HuH-7.5 (cell line): ENCODE measurements at regions not wholly inside any gene's neighbourhood (a gene's known extent, or its start where the extent isn't known, plus 50 kb on each side); places are given as distances from the start of the nearest gene placed in this dataset.
A peak's percentile ranks its signal among the peaks of the same experiment; 100 is the strongest.
"Not testable (repeated sequence)": the region's sequence is repeated elsewhere in the genome, so short reads cannot be mapped to it uniquely, and the experiment has no call there.

Source experiments
- DNase-seq: peaks from one replicate; pipeline ENCODE4 v3.0.0; 2011; ENCODE audit warnings: low spot score

DNA sequence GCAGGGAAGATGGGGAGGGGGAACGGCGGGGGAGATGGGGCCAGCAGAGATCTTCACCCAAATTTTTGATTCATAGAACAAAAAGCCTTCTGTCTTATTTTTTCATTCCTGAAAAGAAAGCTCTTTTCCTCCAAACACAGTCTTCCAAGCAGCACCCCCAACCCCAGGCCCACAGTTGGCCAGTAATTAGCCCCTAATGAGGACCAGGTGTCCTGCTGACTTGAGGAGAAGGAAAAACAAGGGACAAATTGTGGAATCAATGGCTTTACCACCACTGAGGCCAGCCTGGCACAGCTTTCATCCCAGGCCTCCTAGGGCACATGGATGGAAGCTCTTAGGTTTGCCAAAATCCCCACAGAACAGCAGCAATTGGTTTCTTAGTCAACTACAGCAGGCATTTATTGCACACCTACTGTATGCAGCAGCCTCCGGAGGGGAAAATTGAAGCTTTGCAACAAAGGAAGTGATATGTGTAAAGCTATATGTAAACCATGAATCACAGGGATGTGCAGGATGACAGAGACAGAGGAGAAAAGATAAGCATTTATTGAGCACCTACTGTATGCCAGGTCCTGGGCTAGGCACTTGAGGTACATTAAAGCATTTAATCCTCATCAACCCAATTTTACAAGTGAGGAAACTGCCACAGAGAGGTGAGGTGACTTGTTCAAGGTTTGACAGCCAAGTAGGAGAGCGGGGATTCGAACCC is 199.5 kb downstream of the TBC1D2B start:
- DNase-seq = no peak

DNA sequence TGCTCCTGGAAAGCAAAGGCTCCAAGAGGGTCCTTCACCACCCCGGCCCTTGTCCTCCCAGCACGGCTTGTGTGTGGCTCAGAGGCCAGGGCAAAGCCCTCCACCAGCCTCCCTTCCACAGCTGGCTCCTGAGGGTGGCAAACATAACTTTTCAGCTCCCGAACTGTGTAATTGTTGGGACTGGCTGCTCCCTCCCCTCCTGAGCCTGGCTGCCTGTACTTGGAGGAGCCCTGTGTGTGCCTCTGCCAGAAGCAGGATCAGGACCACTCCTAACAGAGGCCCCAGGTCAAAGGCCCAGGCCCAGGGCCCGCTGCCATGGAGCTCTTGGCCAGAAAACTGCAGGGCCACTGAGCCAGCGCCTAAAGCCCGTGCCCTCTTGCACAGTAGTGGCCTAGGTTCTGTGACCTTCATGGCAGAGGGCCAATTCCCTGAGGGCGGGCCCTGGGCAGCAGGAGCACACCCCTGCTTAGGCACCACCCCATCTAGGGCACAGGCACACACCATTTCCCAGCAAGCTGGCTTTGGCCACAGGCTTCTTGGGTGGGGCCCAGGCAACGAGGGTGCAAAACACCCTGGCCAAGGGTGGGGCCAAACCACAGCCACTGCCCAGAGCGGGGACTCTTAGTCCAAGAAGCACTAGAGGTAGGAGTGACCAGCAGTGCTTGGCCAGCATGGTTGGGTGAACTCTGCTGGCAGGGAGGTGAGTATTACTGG is 201.2 kb downstream of the TBC1D2B start:
- not testable (repeated sequence) for DNase-seq

GRCh38 chr15:77875066-77875721 is 202.3 kb downstream of the TBC1D2B start:
- peak; percentile 81 for DNase-seq

- DNase-seq = no peak
Measured at GRCh38 chr15:77874063-77874462, 203.4 kb downstream of the TBC1D2B start.

DNA sequence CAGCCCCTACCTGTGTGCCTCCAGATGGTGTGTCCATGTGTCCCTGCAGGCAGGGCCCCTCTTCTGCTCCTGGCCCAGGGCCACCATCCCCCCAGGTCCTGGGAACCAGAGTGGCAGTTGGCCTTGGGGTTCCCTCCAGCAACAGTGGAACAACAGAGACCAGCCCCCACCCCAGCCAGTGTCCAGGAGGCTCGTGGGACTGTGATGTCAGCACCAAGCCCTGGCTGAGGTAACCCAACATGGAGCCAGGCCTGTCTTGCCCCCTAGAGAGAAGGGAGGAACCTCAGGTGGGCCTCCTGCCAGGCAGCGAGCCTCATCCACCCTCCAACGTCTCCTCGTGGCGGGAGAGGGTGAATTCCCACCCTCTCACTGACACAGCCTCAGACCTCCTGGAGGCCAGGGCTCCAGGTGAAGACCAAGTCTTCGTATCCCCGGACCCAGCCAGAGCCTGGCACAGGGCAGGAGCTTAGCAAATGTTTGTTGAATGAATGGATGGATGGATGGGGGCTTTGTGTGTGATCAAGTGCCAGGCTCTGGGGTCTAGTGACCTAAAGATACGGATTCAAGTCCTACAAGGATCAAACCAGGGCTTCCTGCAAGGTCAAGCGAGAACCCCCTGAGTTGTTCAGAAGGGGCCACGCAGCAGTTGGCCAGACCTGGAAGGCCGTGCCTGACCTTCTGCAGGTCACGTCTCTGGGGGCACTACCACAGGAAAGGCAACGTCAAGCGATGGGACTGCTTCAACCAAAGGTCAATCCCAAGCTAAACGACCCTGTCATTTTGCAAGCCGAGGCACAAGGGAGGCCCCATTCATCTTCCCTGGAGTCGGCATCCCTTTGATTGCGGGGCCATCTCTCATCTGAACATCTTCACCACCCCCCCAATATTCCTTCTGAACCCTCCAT is 204.7 kb downstream of the TBC1D2B start:
- DNase-seq = not testable (repeated sequence)

DNA sequence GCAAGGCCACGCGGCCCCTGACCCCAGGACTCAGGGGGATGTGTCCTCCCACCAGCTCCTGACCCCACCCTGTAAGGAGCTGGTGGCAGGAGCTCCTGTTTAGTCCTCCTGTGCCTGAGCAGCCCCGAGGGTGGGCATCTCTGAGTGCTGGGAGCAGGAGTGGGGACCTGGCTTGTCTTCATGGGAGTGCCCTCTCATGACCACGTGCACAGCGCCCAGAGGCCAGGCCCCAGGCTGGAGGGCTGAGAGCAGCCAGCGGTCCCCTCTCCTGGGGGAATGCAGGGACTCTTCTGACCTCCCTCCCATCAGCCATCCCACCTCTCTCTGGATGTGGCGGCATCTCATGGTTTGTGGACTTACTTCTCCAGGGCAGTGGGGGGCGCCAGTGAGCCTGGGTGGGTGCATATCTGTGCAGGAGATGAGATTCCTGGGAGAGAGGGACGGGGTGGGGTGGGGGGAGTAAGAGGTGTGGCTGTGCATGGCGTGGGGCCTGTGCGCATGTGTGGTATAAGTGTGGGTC is 205.6 kb downstream of the TBC1D2B start:
- no peak for DNase-seq

GRCh38 chr15:77870195-77871065 is 207.1 kb downstream of the TBC1D2B start:
- peak; percentile 92 for DNase-seq

DNA sequence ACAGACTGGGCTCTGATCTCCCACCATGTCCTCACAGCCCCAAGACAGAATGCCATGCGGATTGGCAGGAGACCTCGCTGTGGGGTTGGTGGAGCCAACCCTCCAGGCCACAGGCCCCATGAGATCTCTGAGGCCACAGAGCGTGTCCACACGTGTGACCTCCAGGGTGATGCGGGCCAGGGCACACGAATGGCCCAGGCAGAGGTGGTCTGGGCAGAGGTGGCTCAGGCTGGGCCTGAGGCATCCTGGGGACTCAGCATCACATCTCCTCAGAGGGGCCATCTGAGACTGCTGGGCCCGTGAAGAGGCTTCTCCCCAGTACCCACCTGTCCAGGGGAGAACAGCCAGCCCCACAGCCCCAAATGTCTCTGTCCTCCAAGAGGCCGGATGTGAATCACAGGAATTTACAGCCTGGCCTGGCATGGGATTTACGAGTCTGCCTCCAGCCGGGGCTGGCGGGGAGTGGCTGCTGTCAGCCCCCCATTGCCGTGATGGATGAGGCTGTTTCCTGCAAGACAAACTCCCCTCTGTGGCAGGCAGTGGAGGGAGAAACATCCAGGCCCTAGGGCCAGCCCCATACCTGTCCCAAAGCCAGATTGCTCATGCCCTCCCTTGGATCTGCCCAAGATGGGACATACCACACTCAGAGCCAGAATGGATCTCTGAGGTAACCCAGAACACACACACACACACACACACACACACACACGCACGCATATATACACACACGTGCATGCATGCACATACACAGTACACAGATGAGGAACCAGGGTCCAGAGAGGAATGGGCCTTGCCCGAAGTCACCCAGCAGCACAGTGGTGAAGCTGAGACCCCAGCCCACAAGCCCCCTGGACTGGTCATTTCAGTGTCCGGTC is 208.3 kb downstream of the TBC1D2B start:
- DNase-seq = no peak

DNA sequence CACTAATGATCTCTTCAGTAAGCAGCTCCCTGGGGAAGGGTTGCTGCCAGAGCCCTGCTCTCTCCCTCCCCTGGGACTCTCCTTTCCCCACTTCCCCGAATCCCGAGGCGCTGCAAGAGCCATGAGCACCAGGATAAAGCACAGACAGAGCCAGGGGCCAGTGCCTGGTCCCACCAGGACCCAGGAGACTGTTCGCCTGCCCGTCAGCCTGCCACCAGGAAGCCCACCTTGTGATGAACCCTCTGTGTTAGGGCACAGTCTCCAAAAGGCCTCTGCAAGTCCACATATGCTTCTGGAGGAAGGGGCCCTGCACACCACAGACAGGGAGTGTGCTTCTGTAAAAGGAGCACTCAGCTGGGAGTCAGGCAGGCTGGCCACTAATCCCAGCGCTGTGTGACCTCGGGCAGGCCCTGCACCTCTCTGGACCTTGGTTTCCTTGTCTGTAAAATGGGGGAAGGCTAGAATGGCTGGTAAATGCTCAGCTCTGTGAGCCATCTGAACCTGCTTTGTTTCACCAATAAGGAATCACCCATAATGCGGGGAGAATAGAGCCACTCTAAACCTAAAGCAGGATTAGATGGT is 209.4 kb downstream of the TBC1D2B start:
- not testable (repeated sequence) for DNase-seq

DNA sequence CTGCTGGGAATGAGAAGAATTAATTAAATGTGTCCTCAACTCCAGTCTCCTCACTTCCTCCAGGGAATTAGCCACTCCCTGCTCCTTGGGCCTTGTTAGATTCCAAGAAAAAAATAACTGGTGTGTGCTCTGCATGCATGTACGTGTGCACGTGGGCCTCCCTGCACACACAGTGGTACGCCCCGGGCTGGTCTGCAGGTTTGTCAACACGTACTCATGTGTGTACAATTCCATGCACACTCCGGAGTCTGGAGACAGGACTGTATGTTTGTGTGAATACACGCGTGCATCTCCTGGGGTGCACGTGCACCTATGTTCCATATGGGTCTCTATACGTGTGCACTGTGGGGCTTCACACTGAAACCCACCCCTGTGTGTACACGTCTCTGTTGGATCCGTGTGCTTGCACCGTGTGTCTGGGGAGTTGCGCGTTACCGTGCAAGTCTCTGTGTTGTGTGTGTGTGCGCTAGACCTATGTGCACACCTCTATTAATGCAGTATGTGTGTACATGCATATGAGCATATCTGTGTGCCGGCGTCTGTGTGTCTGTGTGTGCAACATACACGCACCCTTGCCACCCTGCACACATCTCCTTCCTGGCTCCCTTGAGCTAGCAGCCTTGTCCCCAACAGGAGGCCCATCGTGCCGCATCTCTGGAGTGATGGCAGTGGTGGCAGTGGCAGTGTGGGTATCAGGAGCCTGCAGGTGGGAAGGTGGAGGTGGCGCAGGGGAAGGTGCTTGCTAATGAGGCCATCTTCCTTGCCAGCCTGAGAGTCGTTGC is 210.1 kb downstream of the TBC1D2B start:
- DNase-seq = no peak

DNA sequence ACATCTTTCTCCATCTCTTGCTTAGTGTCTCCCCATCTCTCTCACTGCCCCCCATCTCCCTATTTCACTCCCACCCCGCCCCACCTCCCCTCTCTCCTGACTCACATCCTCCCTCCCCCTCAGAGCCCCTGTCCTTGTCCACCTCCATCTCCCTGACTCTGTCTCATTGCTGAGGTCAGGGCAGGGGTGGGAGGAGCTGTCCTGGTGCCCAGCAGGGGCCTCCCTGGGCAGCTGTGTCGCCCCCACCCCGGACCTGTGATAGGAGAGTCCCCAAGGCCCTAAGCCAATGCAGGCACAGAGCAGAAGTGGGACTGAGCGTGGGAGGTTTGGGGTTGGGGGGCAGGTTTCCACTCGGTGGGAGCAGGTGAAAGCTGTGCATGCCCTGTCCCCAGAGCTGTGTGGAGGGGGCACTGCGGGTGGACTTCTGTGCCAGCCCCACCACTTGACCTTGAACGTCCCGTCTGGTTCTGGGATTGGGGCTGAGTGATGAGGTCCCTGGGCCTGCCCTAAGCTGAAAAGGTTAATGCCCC is 210.8 kb downstream of the TBC1D2B start:
- no peak for DNase-seq

DNA sequence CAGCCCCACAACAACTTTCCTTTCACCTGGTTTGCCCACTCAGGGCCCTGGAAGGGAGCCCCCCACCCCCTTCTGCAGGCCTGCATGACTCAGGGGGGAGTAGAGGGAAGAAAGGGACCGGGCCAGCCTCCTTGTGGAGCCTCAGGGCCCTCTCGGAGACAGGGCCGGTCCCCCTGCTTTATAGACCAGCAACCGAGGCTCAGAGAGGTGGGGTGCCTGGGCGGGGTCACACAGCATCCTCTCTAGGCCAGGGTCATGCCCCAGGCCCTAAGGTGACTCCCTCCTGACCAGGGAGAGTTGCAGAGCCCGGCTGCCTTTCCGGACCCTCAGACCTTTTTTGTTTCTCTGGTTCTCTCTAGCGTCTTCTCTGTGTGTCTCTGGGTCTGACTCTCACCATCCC is 211.3 kb downstream of the TBC1D2B start:
- DNase-seq = no peak

- DNase-seq = no peak
Measured at GRCh38 chr15:77865701-77866100, 211.8 kb downstream of the TBC1D2B start.

DNA sequence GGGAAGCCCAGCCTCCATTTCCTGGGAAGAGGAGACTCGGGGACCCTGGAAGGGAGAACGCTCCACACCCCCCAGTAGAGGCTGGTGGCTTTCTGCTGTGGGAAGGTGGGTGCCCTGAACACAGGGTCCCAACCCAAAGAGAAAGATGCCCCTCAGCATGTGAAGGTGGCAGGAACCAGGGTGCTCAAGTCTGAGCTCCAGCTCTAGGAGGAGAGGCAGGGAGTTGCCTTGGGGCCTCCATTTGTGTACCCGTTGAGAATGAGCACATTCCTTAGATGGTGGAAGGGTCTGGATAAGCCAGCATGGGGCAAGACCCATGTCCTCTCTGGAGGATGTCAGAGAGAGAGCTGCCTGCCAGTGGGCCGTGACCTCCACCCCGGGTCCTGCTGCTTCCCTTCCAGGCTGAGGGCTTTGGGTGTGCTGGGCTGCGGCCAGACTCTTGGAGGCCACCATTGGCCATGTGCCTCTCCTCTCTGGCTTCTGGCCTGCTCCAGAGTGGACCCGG is 212.4 kb downstream of the TBC1D2B start:
- no peak for DNase-seq

GRCh38 chr15:77864211-77865105 is 213.1 kb downstream of the TBC1D2B start:
- DNase-seq = no peak

GRCh38 chr15:77863491-77864105 is 213.9 kb downstream of the TBC1D2B start:
- no peak for DNase-seq

- no peak for DNase-seq
Measured at GRCh38 chr15:77862651-77863104, 214.8 kb downstream of the TBC1D2B start.
